GM12864 (cell line): ENCODE measurements at regions not wholly inside any gene's neighbourhood (a gene's known extent, or its start where the extent isn't known, plus 50 kb on each side); places are given as distances from the start of the nearest gene placed in this dataset.
"Not testable (repeated sequence)": the region's sequence is repeated elsewhere in the genome, so short reads cannot be mapped to it uniquely, and the experiment has no call there.

Experiments
- DNase-seq: peaks from one replicate; pipeline ENCODE4 v3.0.0-alpha.2; 2011; ENCODE audit warnings: low read depth
- H3K4me3 ChIP-seq: 2 replicates; pipeline ENCODE4 v1.5.1; 2011; ENCODE audit warnings: mild to moderate bottlenecking, low read depth, low read length, control low read depth
- TF ChIP-seq, protein P1 (sequence below): IDR thresholded peaks from 2 replicates; pipeline ENCODE4 v1.5.1; 2011; ENCODE audit warnings: low read depth, mild to moderate bottlenecking, moderate library complexity, low read length, control low read depth, inconsistent platforms; ENCODE audit errors: missing control alignments

DNA sequence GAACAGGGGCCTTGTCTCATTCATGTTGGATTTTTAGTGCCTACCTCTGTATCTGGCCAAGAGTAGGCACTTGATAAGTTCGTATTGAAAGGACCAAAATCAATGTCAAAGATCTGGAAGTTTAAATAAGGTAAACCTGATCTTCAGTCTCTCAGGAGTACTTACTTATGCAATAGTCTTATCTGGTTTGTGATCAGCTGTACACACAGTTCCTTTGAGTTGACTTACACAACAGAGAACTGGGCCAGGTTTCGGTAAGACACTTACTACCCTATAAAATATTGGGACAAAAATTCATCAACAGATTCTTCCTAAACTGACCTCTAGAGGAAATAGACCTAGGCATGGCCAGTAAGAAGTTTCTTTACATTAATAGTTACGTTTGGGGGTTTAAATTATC, 113.6 kb upstream of the NXPH2 start:
- no peak for DNase-seq
- H3K4me3 ChIP-seq, result no peak overlapping the region
- TF ChIP-seq, protein P1, sequence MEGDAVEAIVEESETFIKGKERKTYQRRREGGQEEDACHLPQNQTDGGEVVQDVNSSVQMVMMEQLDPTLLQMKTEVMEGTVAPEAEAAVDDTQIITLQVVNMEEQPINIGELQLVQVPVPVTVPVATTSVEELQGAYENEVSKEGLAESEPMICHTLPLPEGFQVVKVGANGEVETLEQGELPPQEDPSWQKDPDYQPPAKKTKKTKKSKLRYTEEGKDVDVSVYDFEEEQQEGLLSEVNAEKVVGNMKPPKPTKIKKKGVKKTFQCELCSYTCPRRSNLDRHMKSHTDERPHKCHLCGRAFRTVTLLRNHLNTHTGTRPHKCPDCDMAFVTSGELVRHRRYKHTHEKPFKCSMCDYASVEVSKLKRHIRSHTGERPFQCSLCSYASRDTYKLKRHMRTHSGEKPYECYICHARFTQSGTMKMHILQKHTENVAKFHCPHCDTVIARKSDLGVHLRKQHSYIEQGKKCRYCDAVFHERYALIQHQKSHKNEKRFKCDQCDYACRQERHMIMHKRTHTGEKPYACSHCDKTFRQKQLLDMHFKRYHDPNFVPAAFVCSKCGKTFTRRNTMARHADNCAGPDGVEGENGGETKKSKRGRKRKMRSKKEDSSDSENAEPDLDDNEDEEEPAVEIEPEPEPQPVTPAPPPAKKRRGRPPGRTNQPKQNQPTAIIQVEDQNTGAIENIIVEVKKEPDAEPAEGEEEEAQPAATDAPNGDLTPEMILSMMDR, result no peak

DNA sequence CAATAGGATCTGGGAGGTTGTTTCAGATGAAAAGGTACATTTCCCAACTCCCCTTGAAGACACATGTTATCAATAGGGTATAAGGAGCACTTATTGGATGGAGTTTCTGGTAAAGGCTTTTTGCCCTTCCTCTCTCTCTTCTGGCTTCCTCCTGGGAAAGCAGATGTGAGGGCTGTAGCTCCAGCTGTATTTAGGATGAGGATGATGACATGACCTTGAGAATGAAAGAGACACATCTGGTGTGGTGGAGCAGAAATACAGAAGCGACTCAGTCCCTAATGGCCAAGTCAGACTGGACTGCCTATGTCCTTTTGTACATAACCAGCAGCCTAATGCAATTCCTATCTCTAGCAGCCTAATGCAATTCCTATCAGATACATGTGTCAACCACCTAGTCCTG, 100.9 kb upstream of the NXPH2 start:
- DNase-seq, result no peak
- H3K4me3 ChIP-seq, result no peak overlapping the region
- TF ChIP-seq, protein P1, result no peak

DNA sequence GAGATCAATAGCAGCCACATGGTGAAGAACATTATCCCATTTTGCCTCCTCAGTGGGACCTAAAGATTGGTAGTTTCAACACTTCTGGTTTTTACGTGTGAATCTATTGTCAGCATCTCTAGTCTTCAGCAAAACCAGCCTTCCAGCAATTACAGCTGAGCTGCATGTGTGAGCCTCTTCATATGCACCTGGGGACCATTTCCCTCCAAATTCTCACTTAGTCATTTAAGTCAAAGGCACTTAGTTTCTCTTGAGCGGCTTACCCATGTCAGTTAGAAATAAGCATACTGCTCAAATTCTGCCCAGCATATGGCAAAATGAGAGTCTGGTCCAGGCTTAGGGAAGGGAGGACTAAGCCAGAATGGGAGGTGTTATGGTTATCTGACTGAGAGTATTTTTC, 99.7 kb upstream of the NXPH2 start:
- TF ChIP-seq, protein P1, result no peak
- no peak for DNase-seq
- H3K4me3 ChIP-seq, result no peak overlapping the region

DNA sequence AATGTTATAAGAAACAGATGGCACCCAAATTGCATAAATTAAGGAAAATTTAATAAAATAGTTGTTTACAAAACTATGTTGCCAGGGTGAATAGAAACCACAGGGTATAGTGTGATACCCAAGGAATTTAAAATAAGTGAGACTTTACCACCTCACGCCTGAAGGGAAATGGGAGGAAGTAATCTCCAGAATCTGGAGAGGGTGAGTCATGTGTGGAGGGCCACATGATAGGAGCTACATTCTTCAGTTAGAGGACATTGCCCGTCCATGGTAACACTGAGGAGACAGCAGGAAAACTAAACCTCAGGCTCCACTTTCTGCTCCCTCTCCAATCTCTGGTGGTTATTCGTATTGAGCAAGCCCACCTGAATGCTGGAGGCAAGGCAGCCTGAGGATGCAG, 97.2 kb upstream of the NXPH2 start:
- DNase-seq, result no peak
- no peak overlapping the region for H3K4me3 ChIP-seq
- TF ChIP-seq, protein P1, result no peak

DNA sequence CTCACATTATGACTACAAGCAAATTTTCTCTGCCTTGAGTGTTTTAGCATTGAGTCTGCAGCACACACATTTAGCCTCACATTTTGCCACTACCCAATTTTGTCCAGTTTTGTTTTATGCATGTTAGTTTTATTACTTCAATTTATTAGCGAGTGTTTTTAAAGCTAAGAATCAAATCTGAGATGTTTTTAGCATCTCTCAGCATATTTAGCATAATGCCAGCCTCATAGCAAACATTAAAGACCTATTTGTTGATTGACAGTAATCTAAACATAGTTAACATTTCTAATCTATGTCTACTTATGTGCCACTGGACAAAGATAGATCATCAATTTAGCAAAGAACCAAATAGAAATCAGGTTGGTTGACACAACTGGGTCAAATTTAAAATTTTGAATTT, 94.1 kb upstream of the NXPH2 start:
- TF ChIP-seq, protein P1, result no peak
- DNase-seq, result no peak
- no peak overlapping the region for H3K4me3 ChIP-seq

DNA sequence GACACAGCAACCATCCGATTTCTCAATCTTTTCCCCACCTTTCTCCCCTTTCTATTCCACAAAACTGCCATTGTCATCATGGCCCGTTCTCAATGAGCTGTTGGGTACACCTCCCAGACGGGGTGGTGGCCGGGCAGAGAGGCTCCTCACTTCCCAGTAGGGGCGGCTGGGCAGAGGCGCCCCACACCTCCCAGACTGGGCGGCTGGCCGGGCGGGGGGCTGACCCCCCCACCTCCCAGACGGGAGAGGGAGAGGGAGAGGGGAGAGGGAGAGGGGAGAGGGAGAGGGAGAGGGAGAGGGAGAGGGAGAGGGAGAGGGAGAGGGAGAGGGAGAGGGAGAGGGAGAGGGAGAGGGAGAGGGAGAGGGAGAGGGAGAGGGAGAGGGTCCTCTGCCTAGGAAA, 91.9 kb upstream of the NXPH2 start:
- not testable (repeated sequence) for H3K4me3 ChIP-seq, DNase-seq

DNA sequence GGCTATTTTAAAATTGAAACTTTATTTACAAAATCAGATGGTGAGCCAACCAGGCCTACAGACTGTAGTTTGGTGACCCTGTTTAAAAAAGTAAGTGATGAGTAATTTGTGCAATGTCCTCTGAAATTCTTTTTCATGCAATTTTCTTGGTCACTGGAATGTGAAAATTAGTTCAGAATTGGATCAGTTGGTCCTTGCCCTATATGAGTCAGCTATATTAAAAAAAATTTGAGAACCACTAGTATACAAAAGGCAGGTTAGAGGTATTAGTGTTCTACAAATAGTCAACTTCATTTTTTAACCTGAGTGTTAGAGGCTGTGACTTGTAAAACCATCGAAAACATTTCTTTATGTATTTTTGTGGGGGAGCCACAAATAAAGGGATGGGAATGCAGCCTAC, 91.1 kb upstream of the NXPH2 start:
- DNase-seq, result no peak
- TF ChIP-seq, protein P1, result no peak
- no peak overlapping the region for H3K4me3 ChIP-seq

DNA sequence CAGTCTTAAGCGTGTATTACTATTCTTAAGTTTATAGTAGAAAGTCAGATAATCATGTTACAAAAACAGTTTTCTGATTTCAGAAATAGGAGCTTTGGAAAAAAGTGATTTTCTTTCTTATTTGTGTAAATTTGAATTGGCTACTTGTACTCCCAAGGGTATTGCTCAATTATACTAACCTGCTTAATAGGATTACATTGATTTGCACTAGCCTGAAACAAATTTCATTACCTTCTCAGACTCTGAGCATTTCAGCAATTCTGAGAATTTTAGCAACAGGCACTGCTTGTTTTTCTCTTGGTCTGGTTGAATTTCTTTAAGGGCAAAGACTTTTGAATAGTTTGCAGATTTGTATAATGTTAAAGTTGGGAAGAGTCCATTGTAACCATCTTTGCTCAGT, 87.2 kb upstream of the NXPH2 start:
- DNase-seq, result no peak
- TF ChIP-seq, protein P1, result no peak
- H3K4me3 ChIP-seq, result no peak overlapping the region
